HG03342 (cell line): ENCODE measurements at regions not wholly inside any gene's neighbourhood (a gene's known extent, or its start where the extent isn't known, plus 50 kb on each side); places are given as distances from the start of the nearest gene placed in this dataset.

Experiments
- ATAC-seq: cut with Tn5 transposase; IDR thresholded peaks from one replicate; pipeline ENCODE4 v1.9.1; 2021; ENCODE audit warnings: mild to moderate bottlenecking, moderate library complexity; ENCODE audit not compliant: unreplicated experiment

- no peak for ATAC-seq
These were observed 282.1 kb downstream of the NFIB start for GRCh38 chr9:14031810-14032209.

- no peak for ATAC-seq
These were observed 282.9 kb downstream of the NFIB start for GRCh38 chr9:14031060-14031414.

- no peak for ATAC-seq
These were observed 283.4 kb downstream of the NFIB start for GRCh38 chr9:14030375-14031059.

- no peak for ATAC-seq
These were observed 284.1 kb downstream of the NFIB start for GRCh38 chr9:14029806-14030374.

GRCh38 chr9:14027116-14027800 lies 286.7 kb downstream of the NFIB start:
- ATAC-seq = no peak

- no peak for ATAC-seq
These were observed 288.2 kb downstream of the NFIB start for GRCh38 chr9:14025741-14026140.

- ATAC-seq = no peak
These were observed 290.7 kb downstream of the NFIB start for GRCh38 chr9:14023285-14023684.

GRCh38 chr9:14021871-14022525 lies 291.9 kb downstream of the NFIB start:
- ATAC-seq = no peak

GRCh38 chr9:14018081-14018480 lies 295.9 kb downstream of the NFIB start:
- ATAC-seq = no peak

- no peak for ATAC-seq
These were observed 299.2 kb downstream of the NFIB start for GRCh38 chr9:14014744-14015143.

GRCh38 chr9:14014218-14014617 lies 299.7 kb downstream of the NFIB start:
- no peak for ATAC-seq

GRCh38 chr9:14011799-14012560 lies 302.0 kb downstream of the NFIB start:
- ATAC-seq = no peak

- ATAC-seq = no peak
These were observed 306.7 kb downstream of the NFIB start for GRCh38 chr9:14007190-14007769.

GRCh38 chr9:14006386-14007187 lies 307.4 kb downstream of the NFIB start:
- no peak for ATAC-seq

GRCh38 chr9:14004110-14004509 lies 309.8 kb downstream of the NFIB start:
- ATAC-seq = no peak

GRCh38 chr9:13994240-13994639 lies 319.7 kb downstream of the NFIB start:
- no peak for ATAC-seq

GRCh38 chr9:13993632-13994185 lies 320.2 kb downstream of the NFIB start:
- ATAC-seq = no peak

- no peak for ATAC-seq
These were observed 321.5 kb downstream of the NFIB start for GRCh38 chr9:13992138-13993088.

- ATAC-seq = no peak
These were observed 322.5 kb downstream of the NFIB start for GRCh38 chr9:13991395-13991794.
